OCI-LY3 (cell line): ENCODE measurements at regions not wholly inside any gene's neighbourhood (a gene's known extent, or its start where the extent isn't known, plus 50 kb on each side); places are given as distances from the start of the nearest gene placed in this dataset.

Source experiments
- H2AFZ ChIP-seq: fragments of 200-600, 300-600 bp; shearing (Covaris generic); 2 replicates; pipeline ENCODE4 v1.6.0; 2014; ENCODE audit warnings: antibody characterized with exemption, low read depth, low read length
- H3K27ac ChIP-seq: fragments of 200-600, 300-600 bp; sonication (generic); 2 replicates; pipeline ENCODE4 v1.5.1; 2014; ENCODE audit warnings: mild to moderate bottlenecking, low read length, moderate library complexity, mixed read lengths
- H3K27me3 ChIP-seq: fragments of 200-600, 300-600 bp; sonication (generic); 2 replicates; pipeline ENCODE4 v1.6.1; 2014; ENCODE audit warnings: low read depth, low read length, mixed read lengths
- H3K36me3 ChIP-seq: fragments of 200-600, 300-600 bp; sonication (generic); replicated peaks from 2 replicates; pipeline ENCODE3; 2014; ENCODE audit warnings: low read depth, low read length, mixed read lengths
- H3K4me1 ChIP-seq: fragments of 300-600, 200-600 bp; sonication (generic); 2 replicates; pipeline ENCODE4 v1.6.1; 2014; ENCODE audit warnings: low read length, mixed read lengths
- H3K4me2 ChIP-seq: fragments of 200-600, 300-600 bp; sonication (generic); 2 replicates; pipeline ENCODE4 v1.6.1; 2014; ENCODE audit warnings: low read length, mixed read lengths
- H3K4me3 ChIP-seq: fragments of 300-600, 200-600 bp; sonication (generic); 2 replicates; pipeline ENCODE4 v1.5.1; 2014; ENCODE audit warnings: antibody characterized with exemption, mild to moderate bottlenecking, low read length, moderate library complexity
- H3K79me2 ChIP-seq: fragments of 300-600, 200-600 bp; shearing (Covaris generic); 2 replicates; pipeline ENCODE4 v1.6.1; 2014; ENCODE audit warnings: mild to moderate bottlenecking, low read length, mixed read lengths
- H3K9ac ChIP-seq: fragments of 300-600, 200-600 bp; shearing (Covaris generic); 2 replicates; pipeline ENCODE4 v1.6.0; 2014; ENCODE audit warnings: mild to moderate bottlenecking, low read length, moderate library complexity
- H3K9me3 ChIP-seq: fragments of 200-600, 300-600 bp; shearing (Covaris generic); 2 replicates; pipeline ENCODE4 v1.6.1; 2014; ENCODE audit warnings: low read length, mixed read lengths; ENCODE audit not compliant: insufficient read depth
- H4K20me1 ChIP-seq: fragments of 200-600, 300-600 bp; sonication (generic); 2 replicates; pipeline ENCODE4 v1.6.1; 2016; ENCODE audit warnings: low read length, mixed read lengths; ENCODE audit not compliant: insufficient read depth
- CTCF ChIP-seq: fragments of 200-600, 300-600 bp; sonication (generic); IDR thresholded peaks from 2 replicates; pipeline ENCODE4 v1.5.1; 2014; ENCODE audit warnings: antibody characterized with exemption, low read length, low read depth
- EZH2phosphoT487 ChIP-seq: fragments of 200-600 bp; shearing (Covaris generic); IDR thresholded peaks from 2 replicates; pipeline ENCODE4 v1.6.1; 2018; ENCODE audit warnings: antibody characterized with exemption, mixed run types, low read depth

- no peaks in the 10 kb centered on the region for H3K36me3 ChIP-seq
- H3K79me2 ChIP-seq = no peaks in the 10 kb centered on the region
- 0 out of 2 replicates have a peak, but pooled peaks cover 3% of the 10 kb centered on the region for H3K9me3 ChIP-seq
- TF ChIP-seq EZH2phosphoT487 (no peak), CTCF (no peak)
- no peak overlapping the region for H2AFZ ChIP-seq
- H3K27ac ChIP-seq = no peak overlapping the region
- no peak overlapping the region for H3K4me2 ChIP-seq
- H3K4me3 ChIP-seq = no peak overlapping the region
- no peaks in the 10 kb centered on the region for H3K27me3 ChIP-seq
- peaks cover 4% of the 10 kb centered on the region; the same call in 1 of the 2 replicates for H3K4me1 ChIP-seq
- no peaks in the 10 kb centered on the region for H4K20me1 ChIP-seq
- H3K9ac ChIP-seq = no peak overlapping the region
Measured at GRCh38 chr18:37930640-37931039, 365.0 kb upstream of the CELF4 start.

- Histone ChIP-seq H3K4me1 (peaks cover 11% of the 10 kb centered on the region), H3K4me3 (no peak overlapping the region), H2AFZ (no peak overlapping the region), H3K9ac (no peak overlapping the region), H3K27ac (no peak overlapping the region), H3K4me2 (no peak overlapping the region), H3K9me3 (no peaks in the 10 kb centered on the region), H3K36me3 (no peaks in the 10 kb centered on the region), H4K20me1 (no peaks in the 10 kb centered on the region), H3K79me2 (no peaks in the 10 kb centered on the region), H3K27me3 (no peaks in the 10 kb centered on the region)
- TF ChIP-seq CTCF (no peak), EZH2phosphoT487 (no peak)
Measured at GRCh38 chr18:37922162-37922561, 356.6 kb upstream of the CELF4 start.

- Histone ChIP-seq H3K4me3 (no peak overlapping the region), H3K4me2 (no peak overlapping the region), H3K9me3 (no peaks in the 10 kb centered on the region), H4K20me1 (no peaks in the 10 kb centered on the region), H3K27ac (no peak overlapping the region), H3K9ac (no peak overlapping the region), H3K36me3 (no peaks in the 10 kb centered on the region), H2AFZ (no peak overlapping the region), H3K4me1 (peaks cover 7% of the 10 kb centered on the region), H3K27me3 (no peaks in the 10 kb centered on the region), H3K79me2 (no peaks in the 10 kb centered on the region)
- TF ChIP-seq EZH2phosphoT487 (no peak), CTCF (no peak)
Measured at GRCh38 chr18:37920865-37921264, 355.3 kb upstream of the CELF4 start.

GRCh38 chr18:37913051-37913450, 347.5 kb upstream of the CELF4 start:
- Histone ChIP-seq H3K36me3 (no peaks in the 10 kb centered on the region), H2AFZ (no peak overlapping the region), H3K27ac (no peak overlapping the region), H4K20me1 (no peaks in the 10 kb centered on the region), H3K27me3 (no peaks in the 10 kb centered on the region), H3K4me3 (no peak overlapping the region), H3K4me1 (peaks cover 7% of the 10 kb centered on the region; the same call in 1 of the 2 replicates), H3K79me2 (no peaks in the 10 kb centered on the region), H3K9ac (no peak overlapping the region), H3K4me2 (no peak overlapping the region), H3K9me3 (no peaks in the 10 kb centered on the region)
- TF ChIP-seq CTCF (no peak), EZH2phosphoT487 (no peak)
